CD4-positive, CD25-positive, alpha-beta regulatory T cell (primary cell): ENCODE measurements at regions not wholly inside any gene's neighbourhood (a gene's known extent, or its start where the extent isn't known, plus 50 kb on each side); places are given as distances from the start of the nearest gene placed in this dataset.

Experiments used
- ATAC-seq, 2 donors: fragments of 150-1000 bp; cut with Tn5 transposase; one replicate each; pipeline ENCODE4 v1.10.0; 2021; ENCODE audit warnings: low read depth in 2 of 2, moderate number of reproducible peaks in 2 of 2, moderate library complexity in 1 of 2
- DNase-seq, 3 donors: peaks; one replicate each; pipeline versions ENCODE4 v3.0.0 to v3.0.0-alpha.2; 2012 to 2022; ENCODE audit warnings: mixed read lengths in 1 of 3
- H3K27ac ChIP-seq: one replicate; pipeline ENCODE4 v1.7.0; 2013; ENCODE audit warnings: mild to moderate bottlenecking, low read length; ENCODE audit not compliant: insufficient read depth, poor library complexity, severe bottlenecking
- H3K27me3 ChIP-seq: one replicate; pipeline ENCODE4 v1.7.0; 2013; ENCODE audit warnings: low read length; ENCODE audit not compliant: control insufficient read depth, insufficient read depth
- H3K36me3 ChIP-seq: one replicate; pipeline ENCODE4 v1.7.0; 2013; ENCODE audit warnings: mild to moderate bottlenecking, low read length, moderate library complexity; ENCODE audit not compliant: control insufficient read depth, insufficient read depth
- H3K4me1 ChIP-seq: 2 replicates; pipeline ENCODE4 v1.7.0; 2013; ENCODE audit warnings: mild to moderate bottlenecking, low read length; ENCODE audit not compliant: insufficient read depth, control insufficient read depth, poor library complexity, severe bottlenecking
- H3K4me3 ChIP-seq: one replicate; pipeline ENCODE4 v1.7.0; 2013; ENCODE audit warnings: low read depth, mild to moderate bottlenecking, low read length, moderate library complexity
- H3K9me3 ChIP-seq, 2 experiments: 1 replicate in 1 of 2; 2 replicates in 1 of 2; pipeline ENCODE4 v1.7.0; 2013; ENCODE audit warnings: low read length in 2 of 2, mild to moderate bottlenecking in 1 of 2, moderate library complexity in 1 of 2; ENCODE audit not compliant: control insufficient read depth in 2 of 2
- H3K27ac Mint-ChIP-seq, 3 donors: one replicate each; pipeline ENCODE4 v1.8.0; 2020 to 2022; ENCODE audit warnings: mild to moderate bottlenecking in 3 of 3, mixed read lengths in 3 of 3, moderate library complexity in 2 of 3
- H3K27me3 Mint-ChIP-seq: one replicate; pipeline ENCODE4 v1.8.0; 2022; ENCODE audit warnings: mild to moderate bottlenecking, mixed read lengths
- H3K36me3 Mint-ChIP-seq: one replicate; pipeline ENCODE4 v1.8.0; 2020; ENCODE audit warnings: mixed read lengths
- H3K4me1 Mint-ChIP-seq, 4 donors: one replicate each; pipeline ENCODE4 v1.8.0; 2020 to 2022; ENCODE audit warnings: mixed read lengths in 4 of 4, mild to moderate bottlenecking in 1 of 4
- H3K4me3 Mint-ChIP-seq, 4 donors: one replicate each; pipeline ENCODE4 v1.8.0; 2020 to 2022; ENCODE audit warnings: mild to moderate bottlenecking in 4 of 4, mixed read lengths in 4 of 4, moderate library complexity in 3 of 4
- H3K9me3 Mint-ChIP-seq, 7 donors: one replicate each; pipeline ENCODE4 v1.8.0; 2020 to 2022; ENCODE audit warnings: mixed read lengths in 7 of 7, mild to moderate bottlenecking in 3 of 7, moderate library complexity in 2 of 7

- H3K27ac ChIP-seq = no peak overlapping the region
- H3K9me3 Mint-ChIP-seq = no peaks in the 10 kb centered on the region
- ATAC-seq = no peak
- H3K27ac Mint-ChIP-seq = no peak overlapping the region
- no peak for DNase-seq
- H3K4me3 ChIP-seq = no peak overlapping the region
- H3K27me3 ChIP-seq = no peaks in the 10 kb centered on the region
- H3K9me3 ChIP-seq = no peaks in the 10 kb centered on the region
- H3K4me1 Mint-ChIP-seq = no peaks in the 10 kb centered on the region
- H3K36me3 ChIP-seq = no peaks in the 10 kb centered on the region
- no peaks in the 10 kb centered on the region for H3K4me1 ChIP-seq
- H3K27me3 Mint-ChIP-seq = no peaks in the 10 kb centered on the region
- H3K4me3 Mint-ChIP-seq = no peak overlapping the region
- H3K36me3 Mint-ChIP-seq = no peaks in the 10 kb centered on the region
These were observed 103.8 kb upstream of the KLF4 start for GRCh38 chr9:107593224-107593870.

DNA sequence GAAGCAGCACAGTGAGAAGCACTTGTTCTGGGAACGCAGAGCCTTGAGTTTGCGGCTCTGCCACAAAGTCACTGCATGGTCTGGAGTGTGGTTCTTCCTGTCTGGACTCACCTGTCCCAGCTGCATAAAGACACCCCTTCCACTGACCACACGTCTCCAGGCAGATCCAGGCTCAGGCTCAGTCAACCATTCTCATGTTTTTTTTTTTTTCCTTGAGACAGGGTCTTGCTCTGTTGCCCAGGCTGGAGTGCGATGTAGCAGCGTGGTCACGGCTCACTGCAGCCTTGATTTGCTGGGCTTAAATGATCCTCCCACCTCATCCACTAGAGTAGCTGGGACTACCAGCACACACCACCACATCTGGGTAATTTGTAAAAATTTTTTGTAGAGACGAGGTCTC lies 102.9 kb upstream of the KLF4 start:
- H3K27ac ChIP-seq = no peak overlapping the region
- no peaks in the 10 kb centered on the region for H3K36me3 ChIP-seq
- H3K4me1 ChIP-seq = no peaks in the 10 kb centered on the region
- no peaks in the 10 kb centered on the region for H3K27me3 ChIP-seq
- no peak overlapping the region for H3K4me3 ChIP-seq
- ATAC-seq (no peak), DNase-seq (no peak)
- no peaks in the 10 kb centered on the region for H3K9me3 ChIP-seq
- Mint-ChIP-seq H3K4me1 (no peaks in the 10 kb centered on the region), H3K9me3 (no peaks in the 10 kb centered on the region), H3K27ac (no peak overlapping the region), H3K4me3 (no peak overlapping the region), H3K36me3 (no peaks in the 10 kb centered on the region), H3K27me3 (no peaks in the 10 kb centered on the region)

DNA sequence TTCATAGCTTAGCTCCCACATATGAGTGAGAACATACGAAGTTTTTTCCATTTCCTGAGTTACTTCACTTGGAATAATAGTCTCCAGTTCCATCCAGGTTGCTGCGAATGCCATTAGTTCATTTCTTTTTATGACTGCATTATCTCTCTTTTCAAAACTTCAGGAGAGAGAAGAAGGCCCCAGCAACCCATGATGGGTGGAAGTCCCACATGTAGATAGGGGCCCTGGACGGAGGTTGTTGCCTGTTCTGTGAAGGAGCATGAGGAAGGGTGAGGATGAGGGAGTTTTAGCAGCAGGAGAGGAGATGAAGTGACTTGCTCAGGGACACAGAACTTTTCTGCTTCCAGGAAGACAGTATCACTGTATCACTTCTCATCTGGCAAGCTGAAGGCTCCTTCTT lies 102.2 kb upstream of the KLF4 start:
- Mint-ChIP-seq H3K36me3 (no peaks in the 10 kb centered on the region), H3K27ac (no peak overlapping the region), H3K9me3 (peaks cover 0 to 3% (median 0%) of the 10 kb centered on the region in 7 donors), H3K4me1 (no peaks in the 10 kb centered on the region), H3K27me3 (no peaks in the 10 kb centered on the region), H3K4me3 (no peak overlapping the region)
- DNase-seq (no peak), ATAC-seq (no peak)
- Histone ChIP-seq H3K36me3 (no peaks in the 10 kb centered on the region), H3K4me1 (no peaks in the 10 kb centered on the region), H3K9me3 (no peaks in the 10 kb centered on the region), H3K27ac (no peak overlapping the region), H3K4me3 (no peak overlapping the region), H3K27me3 (no peaks in the 10 kb centered on the region)

DNA sequence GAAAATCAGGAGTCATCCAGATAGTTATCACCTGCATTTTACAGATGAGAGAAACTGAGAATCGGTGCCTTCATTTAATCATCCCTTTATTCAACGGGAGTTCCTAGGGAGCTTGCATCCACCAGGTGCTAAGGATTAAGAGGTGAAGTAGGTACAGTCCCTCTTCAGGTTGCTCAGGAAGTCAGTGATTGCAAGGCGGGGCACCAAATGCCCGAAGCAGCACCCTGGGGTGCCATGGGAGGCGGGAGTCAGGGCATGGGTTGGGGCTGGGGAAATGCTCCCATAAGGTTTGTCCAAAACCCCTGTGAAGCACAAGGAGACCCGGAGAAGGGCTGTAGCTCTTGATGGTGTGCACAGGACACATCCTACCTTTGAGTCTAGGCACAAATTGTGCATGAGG lies 98.8 kb upstream of the KLF4 start:
- H3K36me3 ChIP-seq = no peaks in the 10 kb centered on the region
- no peaks in the 10 kb centered on the region for H3K9me3 ChIP-seq
- H3K4me3 ChIP-seq = no peak overlapping the region
- H3K36me3 Mint-ChIP-seq = no peaks in the 10 kb centered on the region
- ATAC-seq = no peak
- no peak overlapping the region for H3K27ac ChIP-seq
- H3K27me3 Mint-ChIP-seq = no peaks in the 10 kb centered on the region
- H3K4me3 Mint-ChIP-seq = no peak overlapping the region
- DNase-seq = no peak
- no peaks in the 10 kb centered on the region for H3K4me1 ChIP-seq
- no peaks in the 10 kb centered on the region for H3K27me3 ChIP-seq
- no peak overlapping the region for H3K27ac Mint-ChIP-seq
- peaks cover 0 to 5% (median 0%) of the 10 kb centered on the region in 7 donors for H3K9me3 Mint-ChIP-seq
- H3K4me1 Mint-ChIP-seq = no peaks in the 10 kb centered on the region

DNA sequence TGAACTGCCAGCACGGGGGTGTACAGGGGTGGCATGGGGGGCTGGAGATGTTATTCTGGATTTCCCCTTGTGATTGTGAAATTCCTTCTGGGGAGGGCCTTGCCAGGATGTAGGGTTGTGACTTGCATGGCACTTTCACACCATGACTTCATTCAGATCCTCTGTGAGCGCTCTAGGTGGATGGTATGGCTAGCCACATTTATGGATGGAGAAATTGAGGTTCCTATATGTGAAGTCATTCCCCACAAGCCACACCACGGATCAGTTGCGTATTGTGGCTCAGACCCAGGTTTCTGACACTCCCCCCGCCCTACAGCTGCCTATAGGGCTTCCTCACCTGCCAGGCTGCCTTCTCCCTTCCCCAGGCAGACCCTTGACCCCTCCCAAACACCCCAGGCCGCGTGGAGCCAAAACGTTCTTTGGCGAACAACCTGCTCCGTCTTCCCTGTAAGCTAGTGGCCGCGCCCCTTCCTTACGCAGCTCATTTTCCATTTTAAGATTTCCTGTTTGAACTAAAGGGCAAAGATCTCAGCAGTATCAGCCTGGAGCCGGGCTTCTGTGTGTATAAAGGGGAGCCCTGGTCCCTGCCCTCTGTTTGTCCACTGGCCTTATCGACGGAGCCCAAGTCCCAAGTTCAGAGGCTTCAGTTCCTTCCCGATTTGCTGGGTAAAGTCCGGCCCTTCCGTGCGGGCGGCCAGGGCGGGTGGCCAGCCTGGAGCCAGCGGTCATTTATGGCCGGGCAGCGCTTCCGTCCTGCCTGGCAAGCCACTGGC lies 97.8 kb upstream of the KLF4 start:
- H3K4me1 Mint-ChIP-seq = no peaks in the 10 kb centered on the region
- Histone ChIP-seq H3K27me3 (no peaks in the 10 kb centered on the region), H3K4me1 (no peaks in the 10 kb centered on the region), H3K9me3 (no peaks in the 10 kb centered on the region), H3K4me3 (no peak overlapping the region), H3K27ac (no peak overlapping the region), H3K36me3 (no peaks in the 10 kb centered on the region)
- H3K27ac Mint-ChIP-seq = no peak overlapping the region
- H3K27me3 Mint-ChIP-seq = no peaks in the 10 kb centered on the region
- no peak for DNase-seq
- ATAC-seq = no peak
- no peak overlapping the region for H3K4me3 Mint-ChIP-seq
- no peaks in the 10 kb centered on the region for H3K36me3 Mint-ChIP-seq
- peaks cover 0 to 5% (median 0%) of the 10 kb centered on the region in 7 donors for H3K9me3 Mint-ChIP-seq

DNA sequence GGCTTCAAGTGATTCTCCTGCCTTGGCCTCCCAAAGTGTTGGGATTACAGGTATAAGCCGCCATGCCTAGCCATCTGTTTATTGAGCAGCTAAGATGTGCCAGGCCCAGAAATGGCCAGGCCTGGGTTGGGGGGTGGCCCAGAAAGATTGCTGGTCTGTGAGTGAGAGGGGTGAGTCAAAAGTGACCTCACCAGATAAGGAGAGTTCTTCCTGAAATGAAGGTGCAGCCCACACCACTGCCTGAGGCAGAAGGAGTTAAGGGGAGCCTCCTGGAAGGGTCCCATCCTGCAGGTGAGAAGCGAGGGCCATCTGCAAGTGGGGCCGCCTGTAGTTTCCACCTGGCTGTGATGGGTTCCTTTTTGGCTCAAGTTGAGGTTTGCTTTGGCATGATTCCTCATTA lies 96.9 kb upstream of the KLF4 start:
- no peaks in the 10 kb centered on the region for H3K36me3 ChIP-seq
- Mint-ChIP-seq H3K4me1 (no peaks in the 10 kb centered on the region), H3K27me3 (no peaks in the 10 kb centered on the region), H3K36me3 (no peaks in the 10 kb centered on the region), H3K4me3 (no peak overlapping the region), H3K9me3 (peaks cover 0 to 5% (median 0%) of the 10 kb centered on the region in 7 donors), H3K27ac (no peak overlapping the region)
- no peaks in the 10 kb centered on the region for H3K9me3 ChIP-seq
- no peaks in the 10 kb centered on the region for H3K4me1 ChIP-seq
- H3K27me3 ChIP-seq = no peaks in the 10 kb centered on the region
- H3K4me3 ChIP-seq = no peak overlapping the region
- ATAC-seq (no peak), DNase-seq (no peak)
- no peak overlapping the region for H3K27ac ChIP-seq

- DNase-seq (no peak), ATAC-seq (no peak)
- H3K9me3 Mint-ChIP-seq = peaks cover 0 to 5% (median 0%) of the 10 kb centered on the region in 7 donors
- H3K9me3 ChIP-seq = no peaks in the 10 kb centered on the region
- no peaks in the 10 kb centered on the region for H3K36me3 ChIP-seq
- H3K4me1 Mint-ChIP-seq = no peaks in the 10 kb centered on the region
- H3K27me3 ChIP-seq = no peaks in the 10 kb centered on the region
- no peaks in the 10 kb centered on the region for H3K27me3 Mint-ChIP-seq
- no peaks in the 10 kb centered on the region for H3K36me3 Mint-ChIP-seq
- H3K4me3 ChIP-seq = no peak overlapping the region
- H3K27ac Mint-ChIP-seq = no peak overlapping the region
- no peaks in the 10 kb centered on the region for H3K4me1 ChIP-seq
- no peak overlapping the region for H3K4me3 Mint-ChIP-seq
- no peak overlapping the region for H3K27ac ChIP-seq
These were observed 95.9 kb upstream of the KLF4 start for GRCh38 chr9:107585465-107585864.

DNA sequence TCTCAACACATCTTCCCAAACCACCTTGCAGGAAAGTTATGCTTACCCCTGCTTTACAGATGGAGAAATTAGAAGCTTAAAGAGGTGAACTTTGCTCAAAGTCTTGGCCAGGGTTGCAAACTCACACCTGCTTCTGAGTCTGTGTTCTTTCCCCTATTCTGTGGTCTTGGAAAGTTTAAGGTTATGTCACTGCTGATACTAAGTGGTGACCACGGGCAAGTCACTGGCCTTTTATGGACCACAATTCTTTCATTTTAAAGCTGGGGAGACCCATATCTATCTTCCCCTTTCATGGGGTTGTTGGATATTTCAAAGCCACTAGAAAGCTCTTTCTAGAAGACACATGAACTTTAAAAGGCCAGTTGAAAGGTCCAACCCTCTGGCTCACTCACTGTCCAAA lies 95.4 kb upstream of the KLF4 start:
- Mint-ChIP-seq H3K27me3 (no peaks in the 10 kb centered on the region), H3K36me3 (no peaks in the 10 kb centered on the region), H3K4me3 (no peak overlapping the region), H3K4me1 (no peaks in the 10 kb centered on the region), H3K9me3 (peaks cover 0 to 5% (median 0%) of the 10 kb centered on the region in 7 donors), H3K27ac (no peak overlapping the region)
- Histone ChIP-seq H3K4me3 (no peak overlapping the region), H3K4me1 (no peaks in the 10 kb centered on the region), H3K9me3 (no peaks in the 10 kb centered on the region), H3K27ac (no peak overlapping the region), H3K36me3 (no peaks in the 10 kb centered on the region), H3K27me3 (no peaks in the 10 kb centered on the region)
- no peak for DNase-seq
- ATAC-seq = no peak
